ENCODE measurements at regions not wholly inside any gene's neighbourhood (a gene's known extent, or its start where the extent isn't known, plus 50 kb on each side); places are given as distances from the start of the nearest gene placed in this dataset.

DNA sequence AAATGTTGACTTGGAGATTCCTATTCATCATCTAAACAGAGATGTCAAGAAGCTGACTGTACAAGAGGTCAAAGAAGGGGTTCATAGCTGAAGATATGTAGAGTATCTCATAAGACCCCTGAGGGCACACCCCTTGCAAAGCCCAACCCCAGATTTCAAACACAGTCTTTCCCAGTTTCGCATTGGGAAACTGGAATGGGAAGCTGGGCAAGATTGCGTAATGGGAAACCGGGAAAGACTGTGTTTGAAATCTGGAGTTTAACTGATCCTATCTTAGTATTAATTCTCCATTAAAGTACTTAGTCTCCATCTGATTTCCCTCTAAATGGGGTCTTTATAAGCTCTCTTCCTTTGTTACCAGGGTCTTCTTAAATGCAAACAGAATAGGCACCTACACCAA, 99.5 kb downstream of the FAM76B start:
- no peak for DNase-seq

DNA sequence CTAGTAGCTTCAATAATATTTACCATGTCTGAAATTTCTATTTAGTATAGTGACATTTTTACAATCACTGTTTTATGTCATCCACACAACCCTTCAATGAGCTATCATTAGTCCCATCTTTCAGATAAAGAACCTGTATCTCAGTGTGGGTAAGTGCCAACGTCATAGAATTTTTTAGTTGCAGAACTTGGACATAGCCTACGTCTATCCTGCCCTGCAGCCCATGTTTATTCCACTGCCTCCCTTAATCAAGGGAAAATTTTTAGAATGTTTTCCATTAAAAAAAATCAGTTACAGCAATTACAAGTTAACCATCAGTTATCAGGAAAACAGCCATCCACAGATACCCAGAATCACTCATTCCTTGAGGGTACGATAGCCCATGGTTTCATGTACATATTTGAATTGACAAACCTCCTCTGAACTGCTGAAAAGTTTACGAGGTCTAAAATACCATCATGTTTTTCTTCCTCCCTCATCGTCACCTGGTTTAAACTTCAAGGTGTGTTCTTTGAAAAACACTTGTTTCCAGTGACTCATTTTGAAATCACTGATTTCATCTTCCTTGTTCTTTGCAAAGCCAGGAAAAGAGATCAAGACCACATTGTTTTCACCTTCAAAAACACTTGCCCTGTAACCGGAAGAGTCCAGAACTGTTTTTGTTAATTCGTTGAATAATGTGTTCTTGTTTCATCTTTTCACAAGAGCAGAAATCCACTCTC, 100.9 kb downstream of the FAM76B start:
- DNase-seq: no peak

DNA sequence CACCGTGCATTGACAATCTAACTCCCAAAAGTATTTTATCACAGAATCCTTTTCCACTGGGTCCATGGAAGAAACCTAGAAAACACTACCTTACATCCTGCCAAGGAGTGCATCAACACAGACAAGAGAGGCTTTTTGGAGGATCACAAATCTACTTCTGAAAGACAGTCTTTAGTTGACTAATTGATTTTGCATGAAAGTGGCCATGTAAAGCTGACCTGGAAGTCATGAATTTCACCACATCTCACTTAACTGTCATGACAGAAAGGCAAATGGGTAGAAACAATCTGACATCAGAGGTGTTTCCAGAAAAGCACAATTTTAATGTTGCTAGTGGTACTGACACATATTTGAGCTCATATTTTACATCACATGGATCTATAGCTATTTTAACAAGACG, 101.6 kb downstream of the FAM76B start:
- DNase-seq: no peak

DNA sequence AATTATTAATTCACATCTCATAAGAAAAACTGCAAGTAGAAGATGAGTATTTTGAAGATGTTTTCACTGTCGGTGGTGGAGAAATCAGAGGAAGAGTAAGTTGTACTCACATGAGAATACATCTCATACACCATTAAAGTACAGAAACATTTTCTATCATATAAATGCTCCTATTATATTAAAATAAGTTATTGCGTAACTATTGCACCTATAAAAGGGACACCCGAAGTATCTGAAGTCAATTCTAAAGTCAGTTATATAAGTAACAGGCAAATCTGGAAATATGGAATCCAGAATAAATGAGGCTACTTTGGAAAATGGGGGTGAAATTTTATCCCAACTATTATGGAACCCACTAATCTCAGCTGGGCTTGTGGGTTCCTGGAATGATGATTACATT, 103.3 kb downstream of the FAM76B start:
- no peak for DNase-seq

DNA sequence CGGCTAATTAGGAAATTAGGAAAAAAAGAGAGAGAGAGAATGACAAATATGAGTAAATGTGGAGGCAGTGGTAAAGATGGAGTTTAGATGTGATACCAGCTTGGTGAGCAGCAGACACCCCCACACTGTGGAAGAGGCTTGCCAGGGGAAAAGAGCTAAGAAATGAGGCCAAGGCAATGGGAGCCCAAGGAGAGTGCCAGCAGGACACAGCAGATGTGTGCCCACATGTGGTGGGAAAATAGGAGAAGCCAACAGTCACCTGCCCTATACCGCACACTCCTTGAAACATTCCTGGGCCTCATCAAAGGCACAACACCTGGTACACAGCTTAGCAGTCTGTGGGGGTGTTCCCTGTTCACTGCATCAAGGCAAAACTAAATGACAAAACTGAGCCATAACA, 104.9 kb downstream of the FAM76B start:
- no peak for DNase-seq

DNA sequence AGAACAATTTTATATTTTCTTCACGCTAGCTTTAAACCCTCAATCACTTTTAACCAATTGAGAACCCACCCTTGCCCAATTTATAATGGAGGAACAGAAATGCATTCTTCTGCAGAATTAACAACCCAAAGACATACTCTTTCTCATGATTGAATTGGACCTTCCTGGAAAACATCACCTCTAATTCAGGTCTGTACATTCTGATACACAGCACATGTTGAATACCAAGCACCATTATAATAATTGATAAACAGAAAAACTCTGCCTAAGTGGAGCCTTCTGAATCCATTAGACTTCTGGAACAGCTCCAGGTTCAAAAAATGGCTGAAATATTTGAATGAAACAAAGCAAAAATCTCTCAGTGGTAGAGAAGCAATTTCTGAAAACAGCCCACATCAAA, 105.4 kb downstream of the FAM76B start:
- no peak for DNase-seq

DNA sequence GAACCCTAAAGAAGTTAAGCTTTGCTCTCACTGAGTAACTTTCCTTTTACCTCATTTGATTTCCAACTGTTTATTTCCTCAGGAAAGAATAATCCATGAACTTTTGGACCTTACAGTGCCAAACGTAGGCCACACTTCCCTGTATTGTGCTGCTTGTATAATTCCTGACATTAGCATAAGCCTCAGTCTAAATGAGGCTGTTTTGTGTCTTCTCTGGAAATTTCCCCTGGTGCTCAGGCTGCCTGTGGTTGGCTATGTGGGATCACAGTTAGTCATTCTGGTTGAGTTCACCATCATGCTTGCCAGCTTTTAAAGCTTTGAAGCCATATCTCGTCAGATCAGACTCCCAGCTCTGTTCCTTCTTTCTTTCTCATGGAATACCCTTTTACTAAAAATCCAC, 107.0 kb downstream of the FAM76B start:
- DNase-seq: peak; percentile 26

DNA sequence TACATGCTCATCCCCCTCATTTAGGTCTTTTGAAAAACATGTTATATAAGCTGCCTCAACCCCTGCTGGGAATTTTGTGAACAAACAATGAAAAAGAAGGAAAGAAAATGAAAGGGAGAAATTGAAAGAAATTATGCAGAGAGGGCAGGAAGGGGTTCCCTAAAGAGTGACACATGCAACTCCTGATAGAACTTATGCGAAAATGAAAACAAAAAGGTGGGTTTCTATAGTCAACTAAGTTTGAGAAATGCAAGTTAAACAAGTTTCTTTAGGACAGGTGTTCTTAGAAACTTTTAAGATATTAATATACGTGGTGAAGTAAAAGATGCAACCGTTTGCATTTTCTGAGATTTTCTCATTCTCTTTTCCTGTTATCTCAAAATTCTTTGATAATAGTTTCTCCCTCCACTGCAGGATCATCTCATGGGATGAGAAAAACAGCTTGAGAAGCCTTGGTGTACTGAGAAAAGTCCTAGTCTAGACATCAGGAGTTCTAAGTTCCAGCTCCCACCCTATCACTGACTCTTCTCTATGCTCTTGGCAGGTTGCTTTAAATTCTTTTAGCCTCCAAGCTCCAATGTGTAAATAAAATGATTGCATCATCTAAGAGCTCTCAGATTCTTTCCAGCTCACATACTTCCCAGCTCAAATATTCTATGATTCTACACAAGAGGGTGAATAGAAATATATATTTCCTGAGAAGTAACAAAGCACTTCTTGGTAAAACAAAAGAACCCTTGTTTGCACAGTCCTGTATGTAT, 109.2 kb downstream of the FAM76B start:
- peak; percentile 86 for DNase-seq

DNA sequence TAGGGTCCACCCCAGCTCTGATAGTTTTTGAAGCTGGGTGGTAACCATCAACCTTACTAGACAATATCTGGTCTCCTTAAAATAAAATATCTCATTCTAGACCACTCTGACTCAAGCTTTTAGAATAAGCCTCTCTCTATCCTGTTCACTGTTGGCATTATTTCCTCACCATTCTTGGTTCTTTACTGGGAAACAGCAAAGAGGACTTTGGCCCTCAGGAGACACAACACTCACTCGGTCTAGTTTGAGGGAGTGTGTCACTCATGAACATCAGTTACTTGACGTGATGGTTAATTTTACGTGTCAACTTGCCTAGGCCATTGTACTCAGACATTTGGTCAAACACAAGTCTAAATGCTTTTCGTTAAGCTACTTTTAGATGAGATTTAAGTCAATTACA, 110.6 kb downstream of the FAM76B start:
- DNase-seq: no peak

DNA sequence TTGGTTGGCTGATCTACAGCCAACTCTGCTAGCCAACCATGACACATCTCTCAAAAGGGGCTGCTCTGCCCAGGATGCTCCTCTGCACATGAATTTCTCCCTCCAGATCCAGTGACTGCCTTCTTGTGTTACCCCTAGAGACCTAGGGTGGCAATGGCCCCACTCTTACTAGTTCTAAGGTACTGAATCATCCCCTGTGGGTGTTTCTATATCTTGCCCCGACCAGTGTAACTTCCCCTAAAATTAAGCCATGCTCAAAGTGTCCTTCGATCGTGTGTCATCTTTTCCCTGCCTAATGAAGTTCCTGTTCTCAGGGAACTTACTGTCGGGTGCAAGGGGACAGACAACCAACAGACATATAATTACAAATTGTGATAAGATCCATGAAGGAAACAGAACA, 113.3 kb downstream of the FAM76B start:
- no peak for DNase-seq

DNA sequence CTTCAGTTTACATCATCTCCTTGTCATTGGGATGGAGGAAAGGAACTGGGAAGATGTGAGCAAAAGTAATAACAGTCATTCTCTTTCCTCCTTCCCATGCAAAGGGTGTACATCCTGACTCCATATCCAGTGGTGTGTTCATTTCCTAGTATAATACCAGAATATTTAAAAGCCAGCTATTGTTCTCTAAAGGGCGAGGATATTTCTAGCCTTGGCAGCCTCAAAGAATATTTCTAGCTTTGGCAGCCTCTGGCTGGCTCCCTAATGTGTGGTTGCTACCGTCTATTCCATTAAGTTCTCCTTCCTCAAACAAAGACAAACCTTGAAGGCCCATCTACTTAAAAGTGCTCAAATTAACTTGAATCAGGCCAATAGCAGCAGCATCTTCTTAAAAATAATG, 114.0 kb downstream of the FAM76B start:
- DNase-seq: no peak

DNA sequence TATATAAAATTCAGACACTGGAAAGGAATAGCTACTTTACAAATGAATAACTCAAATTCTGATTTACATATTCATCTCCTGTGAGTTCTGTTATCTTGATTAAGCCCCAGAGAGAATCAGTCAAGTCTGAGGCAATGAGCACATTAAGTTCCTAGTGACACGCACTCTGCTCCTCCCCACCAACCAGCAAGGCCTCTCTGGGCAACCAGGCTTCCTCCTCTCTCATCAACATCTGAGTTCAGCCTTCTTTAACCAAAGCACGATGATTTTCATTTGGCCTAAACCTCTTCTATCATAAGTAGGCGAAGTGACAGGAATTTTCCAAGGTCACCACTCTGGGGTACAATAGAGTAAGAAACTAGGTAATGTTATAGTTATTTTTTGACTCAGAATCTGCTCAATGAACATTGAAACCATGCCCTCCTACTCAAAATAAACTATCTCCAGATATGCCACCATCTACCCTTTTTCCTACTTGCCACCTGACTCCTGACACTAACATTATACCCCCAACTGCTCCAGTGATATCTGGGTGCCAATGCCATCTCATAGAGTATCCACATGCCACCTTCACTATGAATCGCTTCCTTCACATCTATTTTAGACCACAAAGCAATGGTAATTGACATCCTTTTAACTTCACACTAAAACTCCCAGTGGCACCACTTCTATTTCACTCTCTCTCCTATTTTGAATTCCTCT, 114.8 kb downstream of the FAM76B start:
- no peak for DNase-seq

DNA sequence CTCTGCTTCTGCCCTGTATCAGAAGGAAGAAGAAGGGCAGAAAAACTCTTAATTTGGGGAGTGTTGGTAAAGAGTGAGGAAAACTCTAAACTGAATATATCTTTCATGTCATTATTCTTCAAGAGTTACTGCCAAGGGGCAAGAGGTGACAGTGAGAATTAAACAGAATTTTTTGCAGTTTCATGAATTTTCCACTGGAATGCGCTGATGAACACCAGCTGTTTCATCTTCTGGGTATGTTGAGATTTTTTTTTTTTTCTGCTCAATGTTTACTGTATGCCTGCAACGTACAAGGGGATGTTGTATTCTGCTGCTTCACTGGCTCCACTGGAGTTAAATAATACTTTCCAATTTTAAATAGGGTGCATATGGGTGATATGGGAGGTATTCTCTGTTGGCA, 117.8 kb downstream of the FAM76B start:
- DNase-seq: peak; percentile 78

DNA sequence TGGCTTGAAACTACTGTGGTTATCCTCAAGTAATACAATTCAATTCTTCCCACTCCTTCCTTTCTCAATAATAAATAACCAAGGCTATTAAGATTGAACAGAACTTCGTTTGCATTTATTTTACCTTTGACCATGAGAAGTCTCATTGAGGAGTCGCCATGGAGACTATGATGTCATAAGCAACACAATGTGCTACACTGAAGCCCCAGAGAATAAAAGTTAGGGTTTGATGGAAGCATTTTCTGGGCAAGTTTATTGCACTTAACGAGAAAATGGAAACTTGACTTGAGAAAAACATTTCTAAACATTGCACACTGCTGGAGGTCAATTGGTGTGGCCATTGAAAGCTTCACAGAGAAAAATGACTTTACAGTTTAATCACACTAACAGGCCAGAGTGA, 121.5 kb downstream of the FAM76B start:
- no peak for DNase-seq

DNA sequence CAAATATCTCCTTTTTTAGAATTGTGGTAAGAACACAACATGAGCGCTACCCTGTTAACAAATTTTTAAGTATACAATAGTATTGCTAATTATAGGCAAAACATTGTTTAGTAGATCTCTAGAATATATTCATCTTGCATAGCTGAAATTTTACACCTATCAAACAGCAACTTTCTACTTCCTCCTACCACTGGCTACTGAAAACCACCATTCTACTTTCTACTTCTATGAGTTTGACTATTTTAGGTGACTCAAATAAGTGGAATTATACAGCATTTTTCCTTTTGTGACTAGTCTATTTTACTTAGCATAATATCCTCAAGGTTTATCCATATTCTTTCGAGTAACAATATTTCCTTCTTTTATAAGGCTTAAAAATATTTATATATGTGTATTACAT, 128.4 kb downstream of the FAM76B start:
- no peak for DNase-seq

DNA sequence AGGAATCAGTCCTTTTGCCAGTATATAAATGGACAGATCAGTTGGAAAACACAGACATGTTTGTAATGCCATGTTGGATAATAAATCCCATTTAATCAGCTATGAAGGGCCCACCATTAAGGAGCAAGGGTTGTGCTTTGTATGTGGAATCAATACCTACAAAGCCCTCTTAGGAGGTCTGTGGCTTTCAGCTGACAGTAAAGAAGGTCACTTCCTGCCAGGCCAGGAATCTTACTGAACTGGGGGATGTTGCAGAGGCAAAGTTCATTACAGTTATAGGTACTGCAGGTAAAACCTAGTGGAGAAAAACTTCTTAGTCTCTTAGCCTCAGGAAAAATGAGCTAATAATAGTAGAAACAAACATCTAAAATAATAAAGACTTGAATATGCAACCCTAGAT, 129.5 kb downstream of the FAM76B start:
- no peak for DNase-seq

DNA sequence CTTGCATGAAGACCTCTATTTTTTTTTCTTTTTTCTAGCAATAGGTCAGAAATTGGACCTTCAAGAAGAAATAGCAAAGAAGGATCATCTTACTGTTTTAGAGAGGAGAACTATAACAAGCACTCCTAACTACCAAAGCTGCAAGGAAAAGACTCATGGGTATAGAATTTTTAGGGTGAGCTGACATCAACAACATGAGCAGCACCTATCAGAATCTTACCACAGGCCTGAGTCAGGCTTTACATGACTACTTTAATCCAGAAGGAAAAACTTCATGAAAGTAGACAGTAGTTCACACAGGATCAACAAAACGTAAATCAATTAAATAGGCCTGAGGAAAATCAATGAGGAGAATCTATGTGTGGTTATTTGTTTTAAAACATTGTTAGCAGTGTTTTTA, 130.5 kb downstream of the FAM76B start:
- peak; percentile 87 for DNase-seq

DNA sequence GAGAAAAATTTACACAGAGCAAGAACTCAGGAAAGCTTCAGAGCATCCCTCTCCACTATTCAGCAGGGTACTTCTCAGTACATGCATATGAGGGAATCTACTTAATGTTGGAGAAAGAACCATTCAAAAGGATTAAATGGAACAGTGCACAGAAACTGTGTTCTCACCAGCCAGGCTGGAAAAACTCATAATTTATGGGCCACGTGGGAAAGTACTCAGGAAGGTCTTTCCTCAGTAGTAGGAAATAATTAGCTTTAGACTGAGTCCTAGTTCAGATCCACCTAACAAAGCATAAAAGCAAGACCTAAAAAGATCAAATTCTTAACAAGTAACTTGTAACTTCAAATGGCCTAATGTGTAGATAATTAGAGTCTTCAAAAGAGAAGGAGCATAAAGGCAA, 134.0 kb downstream of the FAM76B start:
- DNase-seq: no peak

DNA sequence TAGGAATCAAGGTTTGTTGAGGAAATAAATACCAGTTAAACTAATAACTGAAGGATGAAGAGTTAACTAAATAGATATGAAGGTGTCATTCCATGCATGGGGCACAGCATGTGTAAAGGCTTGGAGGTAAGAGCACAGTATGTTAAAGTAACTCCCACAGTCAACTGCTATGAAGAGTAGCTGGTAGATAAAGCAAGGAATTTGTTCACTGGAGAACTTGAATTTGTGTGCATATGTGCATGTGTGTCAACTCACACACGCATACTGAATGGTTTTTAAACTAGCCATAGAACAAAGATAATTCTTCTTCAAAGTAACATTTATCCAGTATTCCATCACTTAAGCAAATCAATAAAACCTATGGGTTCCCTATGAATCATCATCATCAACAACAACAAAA, 135.9 kb downstream of the FAM76B start:
- DNase-seq: no peak

DNA sequence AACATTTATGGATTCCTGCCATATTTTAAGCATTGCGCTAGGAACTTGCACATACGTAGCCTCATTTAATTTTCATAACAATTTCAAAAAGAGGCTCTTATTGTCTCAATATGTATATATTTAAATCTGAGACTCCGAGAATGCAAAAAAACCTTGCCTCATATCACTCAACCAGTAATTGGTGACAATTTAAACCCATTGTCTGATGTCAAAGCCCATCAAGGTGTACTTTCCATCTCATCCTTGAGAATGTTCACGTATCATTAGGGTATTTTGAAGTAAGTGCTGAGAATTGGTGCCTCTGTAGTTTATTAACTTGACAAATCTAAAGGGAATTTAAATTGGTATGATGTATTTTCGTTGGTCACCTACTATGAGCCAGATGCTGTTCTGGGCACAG, 136.5 kb downstream of the FAM76B start:
- no peak for DNase-seq

DNA sequence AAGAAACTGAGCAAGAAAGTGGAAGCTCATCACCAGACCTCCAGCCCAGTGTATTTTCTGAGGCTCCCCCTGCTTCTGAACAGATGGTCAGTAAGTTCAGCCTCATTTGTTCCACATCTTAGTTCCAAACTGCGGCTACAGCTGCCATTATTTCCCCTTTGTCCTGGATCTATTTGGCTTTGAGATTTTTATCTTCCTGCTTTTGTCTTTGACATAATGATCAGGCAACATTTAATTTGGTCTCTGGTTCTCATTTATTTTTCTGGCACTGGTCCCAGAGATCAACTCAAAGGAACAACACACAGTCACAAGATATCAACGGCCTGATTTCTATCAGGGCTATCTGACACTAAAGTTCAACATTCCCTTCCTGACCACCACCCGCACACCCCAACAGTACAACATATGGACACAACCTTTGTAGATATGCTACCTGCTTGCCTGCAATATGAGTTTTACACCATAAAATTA, 137.5 kb downstream of the FAM76B start:
- DNase-seq: peak; percentile 32

DNA sequence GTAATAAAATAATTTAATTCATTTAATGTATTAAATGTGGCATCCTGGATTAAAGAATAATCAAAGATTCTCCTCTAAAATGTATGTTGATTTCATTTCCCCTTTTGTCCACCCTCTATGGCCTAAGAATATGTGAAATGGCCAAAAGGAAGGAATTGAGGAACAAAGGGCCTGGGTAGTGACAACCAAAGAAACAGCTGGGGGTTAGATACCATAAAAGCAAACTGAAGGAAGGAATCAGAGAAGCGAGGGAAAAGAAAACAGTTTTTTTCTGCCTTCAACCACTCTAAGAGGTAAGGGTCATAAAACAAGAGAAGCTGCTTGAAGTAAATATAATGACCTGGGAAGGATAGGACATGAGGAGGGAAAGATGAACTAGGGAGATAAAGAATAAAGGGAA, 139.3 kb downstream of the FAM76B start:
- no peak for DNase-seq

DNA sequence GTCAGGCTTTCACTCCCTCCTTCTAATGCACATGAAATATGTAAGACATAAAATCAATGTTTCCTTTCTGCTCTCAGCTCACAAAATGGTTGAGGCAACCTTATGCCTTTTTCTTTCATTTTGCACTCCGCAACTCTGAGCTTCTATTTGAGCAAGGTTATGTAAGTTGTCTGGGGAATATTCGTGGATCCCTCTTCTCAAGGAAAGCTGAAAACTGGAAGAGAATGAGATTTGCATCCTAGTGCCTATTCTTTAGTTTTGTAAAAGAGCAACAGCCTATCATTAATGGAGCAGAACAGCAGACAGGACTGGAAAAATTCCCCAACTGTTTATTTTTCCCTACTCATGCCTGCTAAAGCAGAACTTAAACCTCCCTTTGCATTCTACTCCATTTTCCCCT, 141.7 kb downstream of the FAM76B start:
- no peak for DNase-seq

DNA sequence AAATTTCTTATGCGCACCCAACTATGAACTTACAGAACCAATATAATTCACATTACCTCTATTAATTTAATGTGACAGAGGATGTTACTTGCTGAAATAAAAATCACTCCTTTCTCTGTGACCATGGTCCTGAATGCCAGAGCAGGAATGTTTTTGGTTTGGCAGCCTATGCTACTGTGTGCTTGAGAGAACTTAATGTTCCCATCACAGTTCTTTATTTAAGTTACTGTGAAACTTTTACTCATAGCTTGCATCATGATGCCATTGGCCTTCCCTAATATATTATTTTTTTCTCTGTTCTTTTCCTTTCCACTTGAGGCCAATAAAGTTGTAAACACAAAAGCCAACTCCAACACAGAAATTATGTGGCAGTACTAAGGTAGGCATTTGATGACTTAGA, 142.2 kb downstream of the FAM76B start:
- DNase-seq: no peak
